HFF-Myc (cell line): ENCODE measurements at regions not wholly inside any gene's neighbourhood (a gene's known extent, or its start where the extent isn't known, plus 50 kb on each side); places are given as distances from the start of the nearest gene placed in this dataset.

Experiments used
- DNase-seq: peaks from one replicate; pipeline ENCODE4 v3.0.0-alpha.2; 2011; ENCODE audit warnings: low read depth; ENCODE audit errors: extremely low read depth
- H3K4me3 ChIP-seq: replicated peaks from 2 replicates; pipeline ENCODE4 v1.5.1; 2011; ENCODE audit warnings: low read depth, mild to moderate bottlenecking, control low read depth, low read length
- TF ChIP-seq, protein P1 (sequence below): IDR thresholded peaks from 2 replicates; pipeline ENCODE4 v1.5.1; 2012; ENCODE audit warnings: mild to moderate bottlenecking, low read depth, low read length, control low read depth; ENCODE audit errors: missing control alignments

DNA sequence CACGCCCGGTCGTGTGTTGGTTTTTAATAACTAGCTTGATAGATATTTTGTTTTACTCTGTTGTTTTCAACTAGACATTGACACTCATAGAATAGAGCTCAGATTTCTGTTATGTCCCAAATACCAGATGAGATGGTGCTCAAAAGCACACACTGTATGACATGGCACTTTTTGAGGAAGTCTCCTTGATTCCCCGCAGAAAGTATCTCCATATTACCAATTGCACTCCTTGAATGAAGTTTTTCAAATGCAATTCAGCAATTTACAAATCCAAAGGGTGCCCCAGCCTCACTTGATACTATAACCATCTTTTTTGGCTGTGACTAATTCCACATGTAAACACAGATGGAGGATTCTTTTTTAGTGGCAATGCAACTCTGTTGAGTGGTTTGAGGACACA is 92.0 kb upstream of the IGF1R start:
- no peak overlapping the region for H3K4me3 ChIP-seq
- DNase-seq: no peak
- TF ChIP-seq, protein P1, sequence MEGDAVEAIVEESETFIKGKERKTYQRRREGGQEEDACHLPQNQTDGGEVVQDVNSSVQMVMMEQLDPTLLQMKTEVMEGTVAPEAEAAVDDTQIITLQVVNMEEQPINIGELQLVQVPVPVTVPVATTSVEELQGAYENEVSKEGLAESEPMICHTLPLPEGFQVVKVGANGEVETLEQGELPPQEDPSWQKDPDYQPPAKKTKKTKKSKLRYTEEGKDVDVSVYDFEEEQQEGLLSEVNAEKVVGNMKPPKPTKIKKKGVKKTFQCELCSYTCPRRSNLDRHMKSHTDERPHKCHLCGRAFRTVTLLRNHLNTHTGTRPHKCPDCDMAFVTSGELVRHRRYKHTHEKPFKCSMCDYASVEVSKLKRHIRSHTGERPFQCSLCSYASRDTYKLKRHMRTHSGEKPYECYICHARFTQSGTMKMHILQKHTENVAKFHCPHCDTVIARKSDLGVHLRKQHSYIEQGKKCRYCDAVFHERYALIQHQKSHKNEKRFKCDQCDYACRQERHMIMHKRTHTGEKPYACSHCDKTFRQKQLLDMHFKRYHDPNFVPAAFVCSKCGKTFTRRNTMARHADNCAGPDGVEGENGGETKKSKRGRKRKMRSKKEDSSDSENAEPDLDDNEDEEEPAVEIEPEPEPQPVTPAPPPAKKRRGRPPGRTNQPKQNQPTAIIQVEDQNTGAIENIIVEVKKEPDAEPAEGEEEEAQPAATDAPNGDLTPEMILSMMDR: no peak

DNA sequence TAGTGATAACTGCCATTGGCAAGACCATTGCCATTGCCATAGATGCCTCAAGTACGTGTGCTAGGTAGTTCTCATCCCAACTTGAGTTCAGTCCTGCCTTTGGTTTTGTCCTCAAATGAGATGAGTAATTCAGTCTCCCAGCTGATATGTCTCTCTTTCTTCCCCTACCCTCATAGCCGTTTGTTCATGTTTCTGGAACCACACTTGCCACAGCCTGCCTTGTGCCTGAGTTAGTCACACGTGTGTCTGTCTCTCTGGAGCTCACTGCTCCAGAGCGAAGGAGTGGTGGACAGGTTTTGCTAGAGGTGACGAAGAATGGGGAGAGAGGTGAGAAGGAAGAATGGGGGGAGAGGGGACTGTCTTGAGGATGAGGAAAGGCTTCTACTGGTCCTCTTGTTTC is 88.0 kb upstream of the IGF1R start:
- TF ChIP-seq, protein P1: no peak
- H3K4me3 ChIP-seq: no peak overlapping the region
- no peak for DNase-seq

DNA sequence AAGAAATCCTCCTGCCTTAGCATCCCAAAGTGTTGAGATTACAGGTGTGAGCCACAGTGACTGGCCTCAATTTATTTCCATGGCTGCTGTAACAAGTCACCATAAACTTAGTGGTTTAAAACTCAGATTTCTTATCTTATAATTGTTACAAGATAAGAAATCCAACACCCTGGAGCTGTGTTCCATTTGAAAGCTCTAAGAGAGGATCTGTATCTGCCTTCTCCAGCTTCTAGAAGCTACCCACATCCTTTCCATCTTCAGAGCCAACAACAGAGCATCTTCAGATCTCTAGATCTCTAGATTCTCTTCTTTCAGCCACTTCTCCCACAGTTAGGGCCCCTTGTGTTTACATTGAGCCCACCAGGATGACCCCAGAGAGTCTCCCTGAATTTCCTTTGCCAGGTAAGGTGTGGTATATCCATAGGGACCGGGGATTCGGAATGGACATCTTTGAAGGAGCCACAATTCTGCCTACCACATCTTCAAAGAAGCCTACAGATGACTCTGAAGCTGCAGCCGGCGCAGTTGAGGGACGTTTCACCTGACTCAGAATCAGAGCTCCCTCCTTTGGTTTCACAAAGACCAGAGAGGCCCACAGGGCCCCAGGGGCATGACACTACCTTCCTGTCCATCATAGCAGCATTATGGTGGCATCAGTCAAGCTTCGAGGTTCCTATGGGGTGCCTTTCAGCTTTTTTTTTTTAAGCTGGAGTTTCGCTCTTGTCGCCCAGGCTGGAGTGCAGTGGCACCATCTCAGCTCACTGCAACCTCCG is 87.0 kb upstream of the IGF1R start:
- TF ChIP-seq, protein P1: no peak
- H3K4me3 ChIP-seq: no peak overlapping the region
- no peak for DNase-seq

DNA sequence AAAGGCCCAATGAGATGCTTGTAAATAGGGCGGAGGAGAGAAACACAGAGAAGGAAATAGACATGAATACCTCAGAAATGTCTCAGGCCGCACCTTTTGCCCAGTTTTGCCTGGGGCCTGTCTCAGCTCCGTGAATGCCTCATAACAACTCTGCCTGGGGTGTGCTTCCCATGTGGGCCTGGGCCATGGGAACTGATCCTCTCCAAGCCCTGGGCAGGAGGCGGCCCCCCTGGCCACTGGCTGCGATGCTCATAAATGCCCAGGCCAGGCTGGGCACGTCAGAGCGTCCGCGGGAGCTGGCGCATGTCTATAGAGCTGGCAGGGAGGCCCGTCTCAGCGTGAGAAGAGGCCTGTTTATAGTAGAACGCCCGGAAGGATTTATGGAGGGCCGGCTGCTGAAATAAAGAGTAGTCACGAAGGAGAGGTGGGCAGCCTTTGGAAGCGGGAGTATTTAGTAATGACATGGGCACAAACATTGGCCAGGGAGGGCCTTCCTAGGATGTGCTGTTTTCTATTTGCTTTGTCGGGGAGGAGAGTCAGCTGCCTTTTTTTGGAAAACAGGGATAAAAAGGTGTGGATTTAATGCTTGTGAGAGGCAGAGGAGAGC is 85.9 kb upstream of the IGF1R start:
- H3K4me3 ChIP-seq: no peak overlapping the region
- TF ChIP-seq, protein P1: no peak
- no peak for DNase-seq

DNA sequence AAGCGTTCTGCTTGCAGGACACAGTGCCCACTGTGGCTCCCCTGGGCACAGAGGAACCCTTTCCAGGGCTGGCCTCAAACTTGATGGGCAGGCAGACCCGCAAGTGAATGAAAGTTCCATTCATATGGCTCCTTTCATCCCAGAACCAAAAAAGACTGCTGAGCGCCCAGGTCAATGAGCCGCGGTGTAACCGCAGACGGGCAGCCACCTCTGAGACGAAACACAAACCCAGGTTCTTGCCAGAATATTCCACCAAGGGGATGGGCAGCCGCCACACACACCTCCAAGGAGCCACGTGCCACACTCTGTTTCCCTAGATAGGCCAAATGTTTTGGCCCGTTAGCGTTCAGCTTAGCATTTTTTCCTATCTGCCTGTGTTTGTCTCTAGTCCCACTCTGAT is 82.8 kb upstream of the IGF1R start:
- no peak for DNase-seq

DNA sequence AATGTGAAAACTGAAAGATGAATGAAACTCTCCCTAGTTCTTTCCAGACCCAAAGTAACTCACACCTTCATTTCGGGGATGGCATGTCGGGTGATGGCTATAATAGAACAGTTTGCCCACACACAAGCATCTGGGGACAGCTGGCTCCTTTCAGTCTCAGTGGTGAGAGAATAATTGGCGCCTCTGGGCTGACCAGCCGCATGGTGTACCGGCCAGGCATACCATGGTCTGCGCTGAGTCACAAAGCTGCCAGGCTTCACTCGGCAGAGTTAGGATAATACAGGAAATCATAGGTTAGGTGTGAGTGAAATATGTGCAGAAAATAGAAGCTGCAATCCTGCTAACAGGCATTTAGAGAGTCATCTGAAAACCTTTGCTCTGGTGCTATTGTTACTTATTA is 80.4 kb upstream of the IGF1R start:
- TF ChIP-seq, protein P1: no peak
- H3K4me3 ChIP-seq: no peak overlapping the region
- no peak for DNase-seq

More for the DNA sequence above, 82.8 kb upstream of the IGF1R start:
- H3K4me3 ChIP-seq: no peak overlapping the region
- TF ChIP-seq, protein P1: no peak
